Left renal cortex interstitium (tissue), 4 donors: ENCODE measurements at regions not wholly inside any gene's neighbourhood (a gene's known extent, or its start where the extent isn't known, plus 50 kb on each side); places are given as distances from the start of the nearest gene placed in this dataset.
"Not testable (repeated sequence)": the region's sequence is repeated elsewhere in the genome, so short reads cannot be mapped to it uniquely, and the experiment has no call there.

Experiments used
- DNase-seq, 4 donors: peaks; one replicate each; pipeline ENCODE4 v3.0.0-alpha.2; 2013; ENCODE audit warnings: low read depth in 4 of 4, low spot score in 2 of 4, missing footprints in 1 of 4

GRCh38 chr7:93663561-93664299 lies 89.2 kb upstream of the CALCR start:
- DNase-seq = no peak

GRCh38 chr7:93658163-93658562 lies 83.6 kb upstream of the CALCR start:
- DNase-seq = not testable (repeated sequence)

- DNase-seq = no peak
Measured at GRCh38 chr7:93651603-93652159, 77.2 kb upstream of the CALCR start.

GRCh38 chr7:93646538-93646937 lies 72.0 kb upstream of the CALCR start:
- DNase-seq = no peak

DNA sequence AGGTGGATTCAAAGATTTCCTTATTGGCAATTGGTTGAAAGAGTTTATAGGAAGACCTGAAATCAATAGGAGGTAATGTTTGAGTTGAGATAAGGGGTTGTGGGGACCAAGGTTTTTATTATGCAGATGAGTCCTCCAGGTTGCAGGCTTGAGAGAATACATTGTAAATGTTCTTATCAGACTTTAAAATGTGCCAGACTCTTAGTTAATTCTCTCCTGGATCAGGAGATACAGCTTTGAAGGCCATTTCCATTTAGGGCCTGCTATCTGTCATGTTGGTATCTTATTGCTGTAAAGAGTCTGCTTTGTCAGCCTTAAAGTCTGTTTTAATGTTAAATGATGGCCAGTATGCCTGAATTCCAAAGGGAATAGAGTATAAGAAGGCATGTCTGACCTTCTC lies 61.8 kb upstream of the CALCR start:
- DNase-seq = no peak

- no peak for DNase-seq
Measured at GRCh38 chr7:93632371-93632770, 57.8 kb upstream of the CALCR start.

GRCh38 chr7:93629291-93629801 lies 54.8 kb upstream of the CALCR start:
- no peak for DNase-seq

GRCh38 chr7:93626869-93627268 lies 52.3 kb upstream of the CALCR start:
- no peak for DNase-seq
